OCI-LY1 (cell line): ENCODE measurements at regions not wholly inside any gene's neighbourhood (a gene's known extent, or its start where the extent isn't known, plus 50 kb on each side); places are given as distances from the start of the nearest gene placed in this dataset.

Experiments
- H2AFZ ChIP-seq: fragments of 200-600 bp; sonication (generic), shearing (Covaris generic); 2 replicates; pipeline ENCODE4 v1.6.0; 2014; ENCODE audit warnings: antibody characterized with exemption, mild to moderate bottlenecking, low read length
- H3F3A ChIP-seq: fragments of 200-600 bp; sonication (generic), shearing (Covaris generic); 2 replicates; pipeline ENCODE4 v1.6.0; 2014; ENCODE audit warnings: mild to moderate bottlenecking, antibody characterized with exemption, low read length, moderate library complexity; ENCODE audit not compliant: insufficient read depth
- H3K27ac ChIP-seq: fragments of 200-600 bp; sonication (generic); 2 replicates; pipeline ENCODE4 v1.5.1; 2014; ENCODE audit warnings: low read length, mixed run types, mild to moderate bottlenecking, low read depth; ENCODE audit not compliant: poor library complexity, severe bottlenecking
- H3K27me3 ChIP-seq: fragments of 200-600 bp; sonication (generic); 2 replicates; pipeline ENCODE4 v1.6.0; 2014; ENCODE audit warnings: antibody characterized with exemption, mild to moderate bottlenecking, low read length, moderate library complexity; ENCODE audit not compliant: insufficient read depth
- H3K36me3 ChIP-seq: fragments of 200-600 bp; sonication (generic); 2 replicates; pipeline ENCODE4 v1.6.1; 2014; ENCODE audit warnings: mild to moderate bottlenecking, antibody characterized with exemption, low read length, moderate library complexity, mixed read lengths; ENCODE audit not compliant: insufficient read depth
- H3K4me1 ChIP-seq: fragments of 200-600 bp; sonication (generic); 2 replicates; pipeline ENCODE4 v1.5.1; 2014; ENCODE audit warnings: mild to moderate bottlenecking, low read length, moderate library complexity; ENCODE audit not compliant: insufficient read depth, severe bottlenecking
- H3K4me2 ChIP-seq: fragments of 200-600 bp; sonication (generic), shearing (Covaris generic); 2 replicates; pipeline ENCODE4 v1.6.1; 2014; ENCODE audit warnings: low read length
- H3K4me3 ChIP-seq: fragments of 200-600 bp; sonication (generic); 2 replicates; pipeline ENCODE4 v1.5.1; 2014; ENCODE audit warnings: low read length, low read depth, mild to moderate bottlenecking, mixed read lengths; ENCODE audit not compliant: poor library complexity, severe bottlenecking
- H3K79me2 ChIP-seq: fragments of 200-600 bp; shearing (Covaris generic); 2 replicates; pipeline ENCODE4 v1.6.1; 2016; ENCODE audit warnings: mixed run types, low read length, mixed read lengths; ENCODE audit not compliant: insufficient read depth
- H3K9ac ChIP-seq: fragments of 200-600 bp; sonication (generic), shearing (Covaris generic); 2 replicates; pipeline ENCODE4 v1.6.1; 2014; ENCODE audit warnings: mild to moderate bottlenecking, low read length, mixed read lengths
- H3K9me2 ChIP-seq: fragments of 200-600 bp; sonication (generic), shearing (Covaris generic); 2 replicates; pipeline ENCODE4 v1.6.1; 2014; ENCODE audit warnings: low read depth, mild to moderate bottlenecking, low read length, mixed read lengths
- H3K9me3 ChIP-seq: fragments of 200-600 bp; shearing (Covaris generic); 2 replicates; pipeline ENCODE4 v1.6.1; 2014; ENCODE audit warnings: low read length, mixed read lengths
- H4K20me1 ChIP-seq: fragments of 200-600 bp; sonication (generic), shearing (Covaris generic); 2 replicates; pipeline ENCODE4 v1.6.0; 2016; ENCODE audit warnings: mild to moderate bottlenecking, low read length; ENCODE audit not compliant: insufficient read depth
- EZH2 ChIP-seq: fragments of 200-600 bp; sonication (generic), shearing (Covaris generic); IDR thresholded peaks from 2 replicates; pipeline ENCODE4 v1.8.0; 2017; ENCODE audit warnings: borderline replicate concordance, mixed run types, mild to moderate bottlenecking, antibody characterized with exemption, low read length, moderate library complexity, mixed read lengths
- TF ChIP-seq, protein P1 (sequence below): fragments of 200-600 bp; sonication (generic), shearing (Covaris generic); IDR thresholded peaks from 2 replicates; pipeline ENCODE4 v1.5.1; 2017; ENCODE audit warnings: mild to moderate bottlenecking, antibody characterized with exemption, low read length, moderate library complexity, mixed read lengths

DNA sequence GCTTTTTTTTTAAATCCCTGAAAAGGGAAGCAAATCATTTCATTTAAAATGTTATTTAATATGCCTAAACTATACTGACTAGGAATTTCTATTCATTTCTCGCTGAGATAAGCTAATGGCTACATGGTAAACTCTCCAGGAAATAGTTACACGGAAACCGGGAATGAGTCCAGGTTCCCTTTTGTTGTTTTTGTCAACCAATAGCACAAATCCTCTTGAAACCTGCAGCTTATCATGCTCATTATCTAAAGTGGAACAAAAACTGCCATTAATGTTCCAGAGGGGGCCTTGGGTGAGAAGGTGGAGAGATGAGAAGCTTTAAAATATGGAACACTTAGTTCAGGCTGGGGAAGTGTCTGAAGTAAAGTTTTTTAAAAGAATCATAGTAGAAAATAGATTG, 113.5 kb upstream of the ALCAM start:
- TF ChIP-seq, protein P1, sequence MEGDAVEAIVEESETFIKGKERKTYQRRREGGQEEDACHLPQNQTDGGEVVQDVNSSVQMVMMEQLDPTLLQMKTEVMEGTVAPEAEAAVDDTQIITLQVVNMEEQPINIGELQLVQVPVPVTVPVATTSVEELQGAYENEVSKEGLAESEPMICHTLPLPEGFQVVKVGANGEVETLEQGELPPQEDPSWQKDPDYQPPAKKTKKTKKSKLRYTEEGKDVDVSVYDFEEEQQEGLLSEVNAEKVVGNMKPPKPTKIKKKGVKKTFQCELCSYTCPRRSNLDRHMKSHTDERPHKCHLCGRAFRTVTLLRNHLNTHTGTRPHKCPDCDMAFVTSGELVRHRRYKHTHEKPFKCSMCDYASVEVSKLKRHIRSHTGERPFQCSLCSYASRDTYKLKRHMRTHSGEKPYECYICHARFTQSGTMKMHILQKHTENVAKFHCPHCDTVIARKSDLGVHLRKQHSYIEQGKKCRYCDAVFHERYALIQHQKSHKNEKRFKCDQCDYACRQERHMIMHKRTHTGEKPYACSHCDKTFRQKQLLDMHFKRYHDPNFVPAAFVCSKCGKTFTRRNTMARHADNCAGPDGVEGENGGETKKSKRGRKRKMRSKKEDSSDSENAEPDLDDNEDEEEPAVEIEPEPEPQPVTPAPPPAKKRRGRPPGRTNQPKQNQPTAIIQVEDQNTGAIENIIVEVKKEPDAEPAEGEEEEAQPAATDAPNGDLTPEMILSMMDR, result no peak
- no peak for TF ChIP-seq EZH2
- no peak overlapping the region for H3K4me3 ChIP-seq
- no peak overlapping the region for H3K27ac ChIP-seq

DNA sequence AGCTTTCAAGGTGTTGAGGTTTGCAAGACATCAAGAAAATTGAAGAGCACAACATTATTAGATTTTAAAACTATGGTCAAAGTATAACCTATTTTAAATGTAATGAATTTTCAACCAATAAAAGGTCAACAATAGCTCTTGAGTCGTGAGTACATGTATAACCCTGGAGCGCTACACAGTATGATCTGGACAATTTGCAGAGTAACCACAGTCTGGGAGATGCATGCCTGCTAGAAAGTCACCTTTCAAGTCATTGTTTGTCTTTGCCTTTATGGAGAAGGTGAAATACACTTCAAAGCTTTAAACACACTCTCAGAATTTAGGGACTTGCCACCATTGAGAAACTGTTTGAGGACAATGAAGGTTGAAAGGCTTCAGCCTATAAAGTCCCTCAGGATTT, 112.6 kb upstream of the ALCAM start:
- Histone ChIP-seq H3K27me3 (no peaks in the 10 kb centered on the region), H3K4me1 (peaks cover 6% of the 10 kb centered on the region), H2AFZ (no peak overlapping the region), H3F3A (no peaks in the 10 kb centered on the region), H3K27ac (no peak overlapping the region), H3K79me2 (no peaks in the 10 kb centered on the region), H3K36me3 (no peaks in the 10 kb centered on the region), H4K20me1 (no peaks in the 10 kb centered on the region), H3K9me2 (no peaks in the 10 kb centered on the region), H3K4me2 (no peak overlapping the region), H3K9ac (no peak overlapping the region), H3K9me3 (no peaks in the 10 kb centered on the region), H3K4me3 (no peak overlapping the region)
- TF ChIP-seq EZH2, result no peak
- TF ChIP-seq, protein P1, result no peak

More for the DNA sequence above, 113.5 kb upstream of the ALCAM start:
- H3K4me2 ChIP-seq, result no peak overlapping the region
- no peaks in the 10 kb centered on the region for H3K79me2 ChIP-seq
- no peaks in the 10 kb centered on the region for H3K9me2 ChIP-seq
- no peaks in the 10 kb centered on the region for H3K9me3 ChIP-seq
- H3K27me3 ChIP-seq, result no peaks in the 10 kb centered on the region
- no peaks in the 10 kb centered on the region for H4K20me1 ChIP-seq
- H2AFZ ChIP-seq, result no peak overlapping the region
- H3K4me1 ChIP-seq, result peaks cover 6% of the 10 kb centered on the region
- no peaks in the 10 kb centered on the region for H3F3A ChIP-seq
- no peak overlapping the region for H3K9ac ChIP-seq
- H3K36me3 ChIP-seq, result no peaks in the 10 kb centered on the region

DNA sequence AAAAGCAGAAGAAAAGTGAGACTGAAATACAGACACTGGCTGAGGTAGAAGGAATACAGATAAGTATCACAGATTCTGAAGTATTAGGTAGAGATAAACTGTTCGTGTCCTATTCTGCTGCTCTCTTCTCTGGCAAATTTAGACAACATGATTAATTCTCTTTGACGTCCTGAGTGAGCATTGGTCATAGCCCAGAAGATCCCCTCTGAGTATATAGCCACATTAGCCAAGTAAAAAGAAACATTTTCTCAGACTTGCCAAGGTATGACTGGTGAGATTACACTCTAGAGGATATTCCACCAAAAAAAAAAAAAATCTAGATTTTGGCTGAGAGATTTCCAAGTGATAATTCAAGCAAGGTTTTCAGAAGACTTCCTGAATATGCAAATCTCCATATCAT, 111.4 kb upstream of the ALCAM start:
- H3K4me2 ChIP-seq, result no peak overlapping the region
- no peaks in the 10 kb centered on the region for H3K36me3 ChIP-seq
- TF ChIP-seq EZH2, result no peak
- TF ChIP-seq, protein P1, result no peak
- H3K4me1 ChIP-seq, result peaks cover 6% of the 10 kb centered on the region
- H3K4me3 ChIP-seq, result no peak overlapping the region
- no peaks in the 10 kb centered on the region for H3F3A ChIP-seq
- H3K27me3 ChIP-seq, result no peaks in the 10 kb centered on the region
- no peaks in the 10 kb centered on the region for H3K79me2 ChIP-seq
- H2AFZ ChIP-seq, result no peak overlapping the region
- no peaks in the 10 kb centered on the region for H3K9me2 ChIP-seq
- no peak overlapping the region for H3K9ac ChIP-seq
- H3K27ac ChIP-seq, result no peak overlapping the region
- H3K9me3 ChIP-seq, result no peaks in the 10 kb centered on the region
- no peaks in the 10 kb centered on the region for H4K20me1 ChIP-seq
